ENCODE measurements at regions not wholly inside any gene's neighbourhood (a gene's known extent, or its start where the extent isn't known, plus 50 kb on each side); places are given as distances from the start of the nearest gene placed in this dataset.
"Not testable (repeated sequence)": the region's sequence is repeated elsewhere in the genome, so short reads cannot be mapped to it uniquely, and the experiment has no call there.

- no peak for TF ChIP-seq CTCF (IDR thresholded peaks at IDR 0.05; ENCODE audit: extremely low read depth, missing control alignments)
- DNase-seq (ENCODE audit: low spot score), result no peak
Observed at GRCh38 chr12:20055856-20056255, 312.5 kb upstream of the PDE3A start.

DNA sequence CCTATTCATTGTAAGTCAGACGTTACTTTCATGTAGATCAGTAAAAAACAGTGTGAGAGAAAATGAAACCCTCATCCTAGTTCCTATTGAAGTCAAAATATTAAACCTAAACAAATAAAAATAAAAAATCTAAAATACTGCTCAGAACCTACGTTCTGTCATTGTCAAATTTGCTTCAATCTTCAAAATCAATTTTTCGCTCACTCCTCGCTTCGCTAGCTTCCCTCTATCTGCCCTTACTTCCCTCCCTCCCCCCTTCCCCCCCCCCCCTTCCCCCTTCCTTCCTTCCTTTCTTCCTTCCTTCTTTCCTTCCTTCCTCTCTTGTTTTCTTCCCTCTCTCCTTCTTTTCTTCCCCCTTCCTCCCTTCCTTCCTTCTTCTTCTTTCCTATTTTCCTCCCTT lies 310.9 kb upstream of the PDE3A start:
- no peak for DNase-seq (ENCODE audit: low spot score)
- TF ChIP-seq CTCF (IDR thresholded peaks at IDR 0.05; ENCODE audit: extremely low read depth, missing control alignments), result no peak

- TF ChIP-seq CTCF (IDR thresholded peaks at IDR 0.05; ENCODE audit: extremely low read depth, missing control alignments), result no peak
- no peak for DNase-seq (ENCODE audit: low spot score)
Observed at GRCh38 chr12:20063116-20063515, 305.2 kb upstream of the PDE3A start.

DNA sequence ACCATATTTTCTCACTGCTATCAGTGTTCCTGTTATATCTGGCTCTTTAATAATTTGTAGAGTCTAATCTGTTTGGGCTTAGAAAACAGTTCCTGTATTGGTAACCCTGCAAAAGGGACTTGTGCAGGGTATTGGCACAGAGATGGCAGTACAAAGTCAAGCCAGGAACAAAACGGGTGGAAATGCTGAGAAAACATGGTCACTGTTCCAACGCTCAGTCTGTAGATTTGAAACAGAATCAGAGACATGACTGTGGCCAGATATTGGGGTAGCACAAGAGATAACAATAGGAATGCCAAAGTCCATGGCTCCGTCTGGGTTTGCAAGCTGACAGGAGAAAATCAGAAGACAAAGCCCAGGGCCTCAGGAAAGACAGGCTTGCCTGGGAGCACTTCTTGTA lies 290.7 kb upstream of the PDE3A start:
- TF ChIP-seq CTCF (IDR thresholded peaks at IDR 0.05; ENCODE audit: extremely low read depth, missing control alignments), result no peak
- DNase-seq (ENCODE audit: low spot score), result no peak

DNA sequence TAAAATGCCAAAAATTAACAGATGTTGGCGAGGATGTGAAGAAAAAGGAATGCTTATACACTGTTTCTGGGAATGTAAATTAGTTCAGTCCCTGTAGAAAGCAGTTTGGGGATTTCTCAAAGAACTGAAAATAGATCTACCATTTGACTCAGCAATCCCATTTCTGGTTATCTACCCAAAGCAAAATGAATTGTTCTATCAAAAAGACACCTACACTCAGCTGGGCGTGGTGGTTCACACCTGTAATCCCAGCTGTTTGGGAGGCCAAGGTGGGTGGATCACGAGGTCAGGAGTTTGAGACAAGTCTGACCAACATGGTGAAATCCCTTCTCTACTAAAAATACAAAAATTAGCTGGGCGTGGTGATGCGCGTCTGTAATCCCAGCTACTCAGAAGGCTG lies 279.3 kb upstream of the PDE3A start:
- no peak for TF ChIP-seq CTCF (IDR thresholded peaks at IDR 0.05; ENCODE audit: extremely low read depth, missing control alignments)
- DNase-seq (ENCODE audit: low spot score), result no peak

- not testable (repeated sequence) for DNase-seq (ENCODE audit: low spot score)
Observed at GRCh38 chr12:20093190-20093810, 275.0 kb upstream of the PDE3A start.

- no peak for DNase-seq (ENCODE audit: low spot score)
- TF ChIP-seq CTCF (IDR thresholded peaks at IDR 0.05; ENCODE audit: extremely low read depth, missing control alignments), result no peak
Observed at GRCh38 chr12:20096430-20096829, 271.9 kb upstream of the PDE3A start.

GRCh38 chr12:20097626-20098025 lies 270.7 kb upstream of the PDE3A start:
- peak; percentile 36 for DNase-seq (ENCODE audit: low spot score)
- no peak for TF ChIP-seq CTCF (IDR thresholded peaks at IDR 0.05; ENCODE audit: extremely low read depth, missing control alignments)
